ENCODE measurements at regions not wholly inside any gene's neighbourhood (a gene's known extent, or its start where the extent isn't known, plus 50 kb on each side); places are given as distances from the start of the nearest gene placed in this dataset.

- no peak for TF ChIP-seq ZNF462 (CRISPR knock-in tag; IDR thresholded peaks at IDR 0.05)
- TF ChIP-seq JUNB (IDR thresholded peaks at IDR 0.05; ENCODE audit: unreplicated experiment): no peak
- no peak for TF ChIP-seq ZNF331 (CRISPR knock-in tag; IDR thresholded peaks at IDR 0.05; ENCODE audit: low read depth)
- no peak for TF ChIP-seq STAT1 (IDR thresholded peaks at IDR 0.05; ENCODE audit: unreplicated experiment)
These were observed 542.3 kb upstream of the JARID2 start (continued) for GRCh38 chr6:14703586-14703985.

- DNase-seq (ENCODE audit: low spot score): no peak
- no peaks in the 10 kb centered on the region for H3K79me2 ChIP-seq (replicated peaks; ENCODE audit: insufficient read depth)
- H3K27ac ChIP-seq (ENCODE audit: low read depth): no peak overlapping the region
- peaks cover 4% of the 10 kb centered on the region; the same call in 1 of the 3 replicates for H3K36me3 Mint-ChIP-seq (ENCODE audit: low read depth)
- no peak overlapping the region for H3K4me3 Mint-ChIP-seq
- H3K27me3 Mint-ChIP-seq (ENCODE audit: insufficient read depth, low read depth, poor library complexity): peaks cover 6% of the 10 kb centered on the region
- no peaks in the 10 kb centered on the region for H3K36me3 ChIP-seq (ENCODE audit: insufficient read depth)
- H3K27ac Mint-ChIP-seq: no peak overlapping the region
- H3F3A ChIP-seq (replicated peaks; ENCODE audit: low read depth): no peaks in the 10 kb centered on the region
- no peak overlapping the region for H2AFZ ChIP-seq
- H3K27me3 ChIP-seq (ENCODE audit: insufficient read depth): no peaks in the 10 kb centered on the region
- 0 out of 2 replicates have a peak, but pooled peaks cover 8% of the 10 kb centered on the region for H3K4me1 ChIP-seq (ENCODE audit: insufficient read depth)
- no peaks in the 10 kb centered on the region for H4K20me1 ChIP-seq (replicated peaks; ENCODE audit: insufficient read depth)
- no peaks in the 10 kb centered on the region; the same call in 2 of the 3 replicates for H3K4me1 Mint-ChIP-seq
- H3K4me3 ChIP-seq: no peak overlapping the region
- H3K9me3 Mint-ChIP-seq: peaks cover 6% of the 10 kb centered on the region
- H3K4me2 ChIP-seq: no peak overlapping the region
- TF ChIP-seq JUNB (IDR thresholded peaks at IDR 0.05; ENCODE audit: unreplicated experiment) (no peak), ETS1 (IDR thresholded peaks at IDR 0.05) (no peak), CTCF (conservative IDR thresholded peaks at IDR 0.05; ENCODE audit: low read depth in 2 of 2) (no peak)
- ATAC-seq: no peak
- H3K9me2 ChIP-seq (ENCODE audit: insufficient read depth): 0 out of 2 replicates have a peak, but pooled peaks cover 10% of the 10 kb centered on the region
These were observed 541.2 kb upstream of the JARID2 start for GRCh38 chr6:14704383-14705271.
